ENCODE measurements at regions not wholly inside any gene's neighbourhood (a gene's known extent, or its start where the extent isn't known, plus 50 kb on each side); places are given as distances from the start of the nearest gene placed in this dataset.

- in situ Hi-C loops (cut with MboI) = no loop called here
- no peak overlapping the region for H3K4me3 ChIP-seq
- no peaks in the 10 kb centered on the region for H4K20me1 ChIP-seq (replicated peaks; ENCODE audit: control insufficient read depth, insufficient read depth, low read length)
- ATAC-seq (no peak), DNase-seq (ENCODE audit: extremely low read depth in 1 of 4, low spot score in 3 of 4) (no peak), FAIRE-seq (no peak)
- no peaks in the 10 kb centered on the region for H3K4me1 ChIP-seq (replicated peaks in 1 of 2; ENCODE audit: control insufficient read depth in 2 of 2, insufficient read depth in 2 of 2, low read length in 2 of 2)
- H3K27ac ChIP-seq (ENCODE audit: extremely low read depth, low read depth, low read length) = no peak overlapping the region
- H3K4me2 ChIP-seq (ENCODE audit: insufficient read depth, low read length) = no peak overlapping the region
- ChIA-PET POLR2A (no interaction called here), CTCF (ENCODE audit: low intra/inter-chr PET ratio) (no interaction called here)
- H3K79me2 ChIP-seq (ENCODE audit: control insufficient read depth, insufficient read depth, low read length) = no peaks in the 10 kb centered on the region
- H3K9me3 ChIP-seq (replicated peaks; ENCODE audit: control insufficient read depth, insufficient read depth, low read depth, low read length) = no peaks in the 10 kb centered on the region
- no peaks in the 10 kb centered on the region for H3K9me1 ChIP-seq (ENCODE audit: control insufficient read depth, insufficient read depth, low read length)
- no peaks in the 10 kb centered on the region for H3K36me3 ChIP-seq (ENCODE audit: control insufficient read depth, insufficient read depth, low read length)
- no peaks in the 10 kb centered on the region for H3K27me3 ChIP-seq (ENCODE audit: control insufficient read depth in 2 of 2, insufficient read depth in 2 of 2, low read length in 2 of 2)
- H3K9ac ChIP-seq (ENCODE audit: insufficient read depth in 1 of 2, low read depth in 2 of 2, low read length in 2 of 2) = no peak overlapping the region
- WGBS (ENCODE audit: insufficient coverage, low coverage, missing lambda C conversion rate) = 0% methylated on average over 1 of the region's 1 CpG
- no peak overlapping the region for H2AFZ ChIP-seq (ENCODE audit: low read depth, low read length)
- TF ChIP-seq ZNF232 (CRISPR knock-in tag; IDR thresholded peaks at IDR 0.05) (no peak), HNRNPL (IDR thresholded peaks at IDR 0.05; ENCODE audit: low read depth, low read length) (no peak), ZKSCAN8 (CRISPR knock-in tag; IDR thresholded peaks at IDR 0.05) (no peak), ETV1 (tag; conservative IDR thresholded peaks at IDR 0.05; ENCODE audit: low read depth) (no peak), ETS2 (tag; IDR thresholded peaks at IDR 0.05; ENCODE audit: borderline replicate concordance, poor library complexity, severe bottlenecking) (no peak), FOS (IDR thresholded peaks at IDR 0.05; ENCODE audit: extremely low read depth, insufficient read length) (no peak), PTRF (tag; IDR thresholded peaks at IDR 0.05) (no peak), HDAC8 (tag; IDR thresholded peaks at IDR 0.05) (no peak), FOXO4 (CRISPR knock-in tag; IDR thresholded peaks at IDR 0.05) (no peak), RBM34 (IDR thresholded peaks at IDR 0.05; ENCODE audit: borderline replicate concordance, insufficient read depth, low read length) (no peak), CREB5 (CRISPR knock-in tag; IDR thresholded peaks at IDR 0.05) (no peak), POLR2B (IDR thresholded peaks at IDR 0.05; ENCODE audit: low read depth, partially characterized antibody) (no peak)
- BruUV-seq (replicated peaks) = no TSS peak
- intact Hi-C loops (cut with micrococcal nuclease) = no loop called here
These were observed 334.8 kb upstream of the MANEA start for GRCh38 chr6:95242560-95242959.
